ENCODE measurements at regions not wholly inside any gene's neighbourhood (a gene's known extent, or its start where the extent isn't known, plus 50 kb on each side); places are given as distances from the start of the nearest gene placed in this dataset.

- TF ChIP-seq, protein P1, sequence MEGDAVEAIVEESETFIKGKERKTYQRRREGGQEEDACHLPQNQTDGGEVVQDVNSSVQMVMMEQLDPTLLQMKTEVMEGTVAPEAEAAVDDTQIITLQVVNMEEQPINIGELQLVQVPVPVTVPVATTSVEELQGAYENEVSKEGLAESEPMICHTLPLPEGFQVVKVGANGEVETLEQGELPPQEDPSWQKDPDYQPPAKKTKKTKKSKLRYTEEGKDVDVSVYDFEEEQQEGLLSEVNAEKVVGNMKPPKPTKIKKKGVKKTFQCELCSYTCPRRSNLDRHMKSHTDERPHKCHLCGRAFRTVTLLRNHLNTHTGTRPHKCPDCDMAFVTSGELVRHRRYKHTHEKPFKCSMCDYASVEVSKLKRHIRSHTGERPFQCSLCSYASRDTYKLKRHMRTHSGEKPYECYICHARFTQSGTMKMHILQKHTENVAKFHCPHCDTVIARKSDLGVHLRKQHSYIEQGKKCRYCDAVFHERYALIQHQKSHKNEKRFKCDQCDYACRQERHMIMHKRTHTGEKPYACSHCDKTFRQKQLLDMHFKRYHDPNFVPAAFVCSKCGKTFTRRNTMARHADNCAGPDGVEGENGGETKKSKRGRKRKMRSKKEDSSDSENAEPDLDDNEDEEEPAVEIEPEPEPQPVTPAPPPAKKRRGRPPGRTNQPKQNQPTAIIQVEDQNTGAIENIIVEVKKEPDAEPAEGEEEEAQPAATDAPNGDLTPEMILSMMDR (IDR thresholded peaks at IDR 0.05; ENCODE audit: low read depth, low read length) = no peak
- H3K4me3 ChIP-seq (ENCODE audit: low read depth, low read length) = no peak overlapping the region
- no peak for DNase-seq (ENCODE audit: low read depth, low spot score)
- in situ Hi-C loops (cut with HindIII; ENCODE audit: low sequenced_read_pairs) = no loop called here
These were observed 1115.0 kb downstream of the CDH18 start for GRCh38 chr5:18872978-18873377.

DNA sequence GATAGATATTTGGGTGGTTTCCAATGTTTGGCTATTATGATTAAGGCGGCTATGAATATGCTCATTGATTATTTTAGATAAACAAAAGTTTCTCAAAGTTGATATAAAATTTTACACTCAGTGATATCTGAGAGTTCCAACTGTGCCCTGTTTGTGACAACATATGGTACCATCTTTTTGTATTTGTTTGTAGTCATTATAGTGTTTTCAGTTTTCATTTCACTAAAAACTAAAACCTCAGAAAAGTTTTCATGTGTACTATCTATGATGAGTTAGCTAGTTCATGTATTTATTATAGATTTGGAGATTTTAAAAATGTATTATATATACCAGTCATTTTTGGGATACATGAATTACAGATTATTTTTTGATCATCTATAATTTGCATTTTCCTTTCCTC, 1111.4 kb downstream of the CDH18 start:
- TF ChIP-seq, protein P1 (IDR thresholded peaks at IDR 0.05; ENCODE audit: low read depth, low read length) = no peak
- no peak for DNase-seq (ENCODE audit: low read depth, low spot score)
- in situ Hi-C loops (cut with HindIII; ENCODE audit: low sequenced_read_pairs) = no loop called here
- H3K4me3 ChIP-seq (ENCODE audit: low read depth, low read length) = no peak overlapping the region

DNA sequence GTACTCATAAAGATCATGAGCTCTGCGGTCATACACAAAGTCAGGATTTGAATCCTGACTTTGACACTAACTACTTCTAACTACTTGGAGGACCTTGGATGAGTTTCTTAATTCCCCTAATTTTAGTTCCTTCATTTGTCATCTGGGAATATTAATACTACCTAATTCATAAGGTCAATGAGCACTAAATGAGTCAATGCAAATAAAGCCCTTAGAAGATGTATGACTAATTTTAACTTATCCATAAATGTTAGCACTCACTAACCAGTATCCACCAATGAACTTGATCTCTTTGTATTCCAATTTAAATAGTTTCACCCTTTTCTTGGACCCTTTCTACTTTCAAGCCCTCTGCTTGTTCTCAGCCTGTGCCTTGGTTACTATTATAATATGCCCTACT, 1106.4 kb downstream of the CDH18 start:
- TF ChIP-seq, protein P1 (IDR thresholded peaks at IDR 0.05; ENCODE audit: low read depth, low read length) = no peak
- H3K4me3 ChIP-seq (ENCODE audit: low read depth, low read length) = no peak overlapping the region
- in situ Hi-C loops (cut with HindIII; ENCODE audit: low sequenced_read_pairs) = no loop called here
- no peak for DNase-seq (ENCODE audit: low read depth, low spot score)

GRCh38 chr5:18882154-18882553, 1105.8 kb downstream of the CDH18 start:
- no peak for DNase-seq (ENCODE audit: low read depth, low spot score)
- no peak overlapping the region for H3K4me3 ChIP-seq (ENCODE audit: low read depth, low read length)
- in situ Hi-C loops (cut with HindIII; ENCODE audit: low sequenced_read_pairs) = no loop called here
- TF ChIP-seq, protein P1 (IDR thresholded peaks at IDR 0.05; ENCODE audit: low read depth, low read length) = no peak

DNA sequence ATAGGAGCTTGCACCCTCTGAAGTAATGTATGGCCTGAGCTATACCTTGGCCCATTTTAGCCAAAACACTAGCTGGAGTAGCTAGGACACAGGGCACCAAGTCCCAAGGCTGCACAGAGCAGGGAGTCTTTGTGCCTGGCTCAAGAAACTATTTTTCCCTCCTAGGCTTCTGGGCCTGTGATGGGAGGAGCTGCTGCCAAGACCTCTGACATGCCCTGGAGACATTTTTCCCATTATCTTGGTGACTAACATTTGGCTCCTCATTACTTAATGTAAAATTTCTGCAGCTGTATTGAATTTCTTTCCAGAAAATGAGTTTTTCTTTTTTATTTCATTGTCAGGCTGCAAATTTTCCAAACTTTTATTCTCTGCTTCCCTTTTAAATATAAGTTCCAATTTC, 1099.2 kb downstream of the CDH18 start:
- TF ChIP-seq, protein P1 (IDR thresholded peaks at IDR 0.05; ENCODE audit: low read depth, low read length) = no peak
- H3K4me3 ChIP-seq (ENCODE audit: low read depth, low read length) = no peak overlapping the region
- DNase-seq (ENCODE audit: low read depth, low spot score) = no peak
- in situ Hi-C loops (cut with HindIII; ENCODE audit: low sequenced_read_pairs) = no loop called here

- no peak for DNase-seq (ENCODE audit: low read depth, low spot score)
- in situ Hi-C loops (cut with HindIII; ENCODE audit: low sequenced_read_pairs) = no loop called here
- H3K4me3 ChIP-seq (ENCODE audit: low read depth, low read length) = no peak overlapping the region
- TF ChIP-seq, protein P1 (IDR thresholded peaks at IDR 0.05; ENCODE audit: low read depth, low read length) = no peak
These were observed 1087.4 kb downstream of the CDH18 start for GRCh38 chr5:18900644-18901043.

GRCh38 chr5:18920966-18921365, 1067.0 kb downstream of the CDH18 start:
- TF ChIP-seq, protein P1 (IDR thresholded peaks at IDR 0.05; ENCODE audit: low read depth, low read length) = no peak
- in situ Hi-C loops (cut with HindIII; ENCODE audit: low sequenced_read_pairs) = no loop called here
- DNase-seq (ENCODE audit: low read depth, low spot score) = no peak
- H3K4me3 ChIP-seq (ENCODE audit: low read depth, low read length) = no peak overlapping the region

Measured in astrocyte of the spinal cord (primary cell).